CD4-positive, alpha-beta T cell treated with Interleukin-6 for 4 hours (primary cell): ENCODE measurements at regions not wholly inside any gene's neighbourhood (a gene's known extent, or its start where the extent isn't known, plus 50 kb on each side); places are given as distances from the start of the nearest gene placed in this dataset.

ENCODE experiments used
- DNase-seq: peaks from one replicate; pipeline ENCODE4 v3.0.0-alpha.2; 2020; ENCODE audit warnings: mixed read lengths

- DNase-seq = no peak
Measured at GRCh38 chr2:120480903-120481445, 135.0 kb downstream of the INHBB start.

- no peak for DNase-seq
Measured at GRCh38 chr2:120481446-120482194, 135.7 kb downstream of the INHBB start.

GRCh38 chr2:120482334-120482733 is 136.4 kb downstream of the INHBB start:
- no peak for DNase-seq

- no peak for DNase-seq
Measured at GRCh38 chr2:120483355-120483754, 137.4 kb downstream of the INHBB start.

GRCh38 chr2:120485096-120485495 is 139.2 kb downstream of the INHBB start:
- no peak for DNase-seq

- no peak for DNase-seq
Measured at GRCh38 chr2:120486441-120486840, 140.5 kb downstream of the INHBB start.

GRCh38 chr2:120486946-120487345 is 141.0 kb downstream of the INHBB start:
- DNase-seq = no peak

GRCh38 chr2:120488531-120488930 is 142.6 kb downstream of the INHBB start:
- no peak for DNase-seq

- DNase-seq = no peak
Measured at GRCh38 chr2:120489023-120489422, 143.1 kb downstream of the INHBB start.

- no peak for DNase-seq
Measured at GRCh38 chr2:120490091-120490798, 144.3 kb downstream of the INHBB start.

GRCh38 chr2:120491111-120491625 is 145.2 kb downstream of the INHBB start:
- no peak for DNase-seq

GRCh38 chr2:120493231-120493630 is 147.3 kb downstream of the INHBB start:
- no peak for DNase-seq

- DNase-seq = no peak
Measured at GRCh38 chr2:120494446-120494845, 148.5 kb downstream of the INHBB start.

GRCh38 chr2:120495586-120495985 is 149.7 kb downstream of the INHBB start:
- no peak for DNase-seq

- no peak for DNase-seq
Measured at GRCh38 chr2:120496235-120496634, 150.3 kb downstream of the INHBB start.

GRCh38 chr2:120496759-120497158 is 150.8 kb downstream of the INHBB start:
- no peak for DNase-seq

GRCh38 chr2:120497261-120497977 is 151.5 kb downstream of the INHBB start:
- DNase-seq = no peak

GRCh38 chr2:120498121-120498520 is 152.2 kb downstream of the INHBB start:
- DNase-seq = no peak

GRCh38 chr2:120498576-120499394 is 152.8 kb downstream of the INHBB start:
- no peak for DNase-seq

GRCh38 chr2:120499784-120500495 is 154.0 kb downstream of the INHBB start:
- no peak for DNase-seq

GRCh38 chr2:120501591-120501990 is 155.7 kb downstream of the INHBB start:
- no peak for DNase-seq

GRCh38 chr2:120502357-120502756 is 156.4 kb downstream of the INHBB start:
- DNase-seq = no peak
